Right ventricle myocardium inferior (tissue), 1 donor: ENCODE measurements at regions not wholly inside any gene's neighbourhood (a gene's known extent, or its start where the extent isn't known, plus 50 kb on each side); places are given as distances from the start of the nearest gene placed in this dataset.
"Not testable (repeated sequence)": the region's sequence is repeated elsewhere in the genome, so short reads cannot be mapped to it uniquely, and the experiment has no call there.

ENCODE experiments used
- ATAC-seq: fragments of 200-7000 bp; cut with Tn5 transposase; one replicate; pipeline ENCODE4 v1.9.1; 2020; ENCODE audit warnings: mild to moderate bottlenecking, moderate library complexity
- DNase-seq: peaks from one replicate; pipeline ENCODE4 v3.0.0; 2021; ENCODE audit errors: missing footprints
- intact Hi-C: fragments of 100-400 bp; cut with DNase I; formaldehyde crosslinking; loops from one replicate; pipeline ENCODE4 v1.11.0; 2022
- donor health status: DM: no; HTN: yes; CAD: no; lungs with severe emphysema.

DNA sequence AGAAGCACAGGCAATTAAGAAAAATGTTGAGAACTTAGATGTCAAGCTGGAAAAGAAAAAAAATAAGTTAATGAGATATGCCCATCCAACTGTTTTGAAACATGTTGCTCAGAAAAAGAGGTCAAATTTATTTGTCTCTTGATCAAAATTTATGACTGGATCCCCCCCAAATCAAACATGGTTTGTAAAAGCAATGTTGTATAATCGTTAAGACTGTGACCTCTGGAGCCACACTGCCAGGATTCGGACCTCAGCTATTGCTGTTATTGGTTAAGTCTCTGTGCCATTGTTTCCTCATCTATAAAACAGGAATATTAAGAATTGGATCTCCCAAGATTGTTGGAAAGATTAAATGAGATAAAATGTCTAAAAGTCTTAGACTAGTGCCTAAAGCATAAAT lies 51.9 kb upstream of the LRRK2 start:
- DNase-seq (no peak), ATAC-seq (no peak)
- intact Hi-C loops, result no loop called here

- ATAC-seq (no peak), DNase-seq (no peak)
- intact Hi-C loops, result no loop called here
These were observed 53.3 kb upstream of the LRRK2 start for GRCh38 chr12:40171501-40171900.

DNA sequence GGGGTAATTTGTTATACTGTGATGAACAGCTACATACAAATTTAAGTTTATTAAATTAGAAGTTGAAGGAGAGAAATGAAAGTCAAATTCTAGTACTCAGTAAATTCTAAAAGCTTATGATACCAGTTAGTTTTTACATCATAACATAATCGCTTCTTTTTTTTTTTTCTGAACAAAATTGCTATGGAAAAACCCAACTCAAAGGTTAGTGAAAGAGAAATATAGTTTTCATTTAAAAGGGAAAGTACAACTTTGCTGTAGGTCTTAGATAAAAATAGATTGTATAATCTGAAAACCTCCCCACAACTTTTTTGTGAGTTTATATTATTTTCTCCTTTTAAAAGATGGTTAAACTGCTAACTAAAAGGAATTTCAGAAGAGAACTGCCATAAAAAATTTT lies 53.7 kb upstream of the LRRK2 start:
- intact Hi-C loops, result no loop called here

GRCh38 chr12:40170593-40170992 lies 54.2 kb upstream of the LRRK2 start:
- ATAC-seq, result no peak
- intact Hi-C loops, result no loop called here
- DNase-seq, result no peak

More for the DNA sequence above, 53.7 kb upstream of the LRRK2 start:
- ATAC-seq, result no peak
- DNase-seq, result no peak

DNA sequence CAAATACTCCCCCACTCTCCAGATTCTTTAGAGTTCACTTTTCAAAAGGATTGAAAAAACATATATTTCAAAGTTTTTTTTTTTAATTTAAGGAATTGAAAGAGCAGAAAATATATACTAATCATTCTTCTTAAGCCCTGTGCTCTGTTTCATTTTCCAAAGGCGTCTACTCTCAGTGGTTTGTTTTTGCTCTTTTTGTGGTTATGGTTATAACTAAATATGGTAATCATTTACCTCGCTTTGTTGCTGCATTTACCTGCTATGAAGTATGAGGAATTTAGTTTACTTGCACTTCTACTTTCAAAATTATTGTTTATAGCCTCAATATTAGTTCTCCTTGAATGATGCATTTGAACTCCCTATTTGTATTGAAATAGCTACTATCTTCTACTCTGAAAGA lies 55.9 kb upstream of the LRRK2 start:
- ATAC-seq (no peak), DNase-seq (no peak)
- intact Hi-C loops, result no loop called here

DNA sequence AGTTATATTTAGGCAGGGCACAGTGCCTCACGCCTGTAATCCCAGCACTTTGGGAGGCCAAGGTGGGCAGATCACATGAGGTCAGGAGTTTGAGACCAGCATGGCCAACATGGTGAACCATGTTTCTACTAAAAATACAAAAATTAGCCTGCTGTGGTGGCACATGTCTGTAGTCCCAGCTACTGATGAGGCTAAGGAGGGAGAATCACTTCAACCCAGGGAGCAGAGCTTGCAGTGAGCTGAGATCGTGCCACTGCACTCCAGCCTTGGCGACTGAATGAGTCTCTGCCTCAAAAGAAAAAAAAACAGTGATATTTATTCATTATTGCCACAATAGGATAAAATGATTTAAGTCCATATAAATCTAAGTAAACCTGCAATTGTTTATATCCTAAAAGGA lies 56.4 kb upstream of the LRRK2 start:
- intact Hi-C loops, ATAC-seq, DNase-seq: not testable (repeated sequence)

GRCh38 chr12:40168001-40168400 lies 56.8 kb upstream of the LRRK2 start:
- ATAC-seq, result no peak
- intact Hi-C loops, result no loop called here
- DNase-seq, result no peak

GRCh38 chr12:40165179-40165578 lies 59.3 kb upstream of the SLC2A13 start:
- DNase-seq, result no peak
- ATAC-seq, result no peak
- intact Hi-C loops, result no loop called here

- ATAC-seq (no peak), DNase-seq (no peak)
- intact Hi-C loops, result no loop called here
These were observed 58.2 kb upstream of the SLC2A13 start for GRCh38 chr12:40164034-40164433.

DNA sequence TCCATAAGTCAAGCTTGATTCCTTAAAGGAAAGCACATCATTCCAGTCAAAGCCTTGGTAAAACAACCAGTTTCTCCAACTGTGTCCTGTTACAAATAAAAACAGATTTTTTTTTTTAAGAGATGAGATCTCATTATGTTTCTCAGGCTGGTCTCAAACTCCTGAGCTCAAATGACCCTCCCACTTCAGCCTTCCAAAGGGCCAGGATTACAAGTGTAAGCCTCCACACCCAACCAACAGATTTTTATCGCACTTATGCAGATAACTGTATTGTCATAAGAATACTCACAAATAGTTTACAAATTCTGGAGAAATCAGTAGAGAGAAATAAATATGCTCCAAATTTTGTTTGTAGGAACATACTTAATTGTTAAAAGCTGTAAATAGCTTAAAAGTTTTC lies 56.2 kb upstream of the SLC2A13 start:
- no peak for ATAC-seq
- intact Hi-C loops, result no loop called here
- no peak for DNase-seq

- no peak for DNase-seq
- intact Hi-C loops, result loop anchor here (10.0 kb wide), 1 partner anchor 766 kb away; no protein-coding TSS in a partner anchor
- peak; percentile 69 for ATAC-seq
These were observed 52.8 kb upstream of the SLC2A13 start for GRCh38 chr12:40158592-40159111.

GRCh38 chr12:40157336-40157735 lies 51.5 kb upstream of the SLC2A13 start:
- ATAC-seq (no peak), DNase-seq (no peak)
- intact Hi-C loops, result loop anchor here (10.0 kb wide), 1 partner anchor 767 kb away; no protein-coding TSS in a partner anchor

DNA sequence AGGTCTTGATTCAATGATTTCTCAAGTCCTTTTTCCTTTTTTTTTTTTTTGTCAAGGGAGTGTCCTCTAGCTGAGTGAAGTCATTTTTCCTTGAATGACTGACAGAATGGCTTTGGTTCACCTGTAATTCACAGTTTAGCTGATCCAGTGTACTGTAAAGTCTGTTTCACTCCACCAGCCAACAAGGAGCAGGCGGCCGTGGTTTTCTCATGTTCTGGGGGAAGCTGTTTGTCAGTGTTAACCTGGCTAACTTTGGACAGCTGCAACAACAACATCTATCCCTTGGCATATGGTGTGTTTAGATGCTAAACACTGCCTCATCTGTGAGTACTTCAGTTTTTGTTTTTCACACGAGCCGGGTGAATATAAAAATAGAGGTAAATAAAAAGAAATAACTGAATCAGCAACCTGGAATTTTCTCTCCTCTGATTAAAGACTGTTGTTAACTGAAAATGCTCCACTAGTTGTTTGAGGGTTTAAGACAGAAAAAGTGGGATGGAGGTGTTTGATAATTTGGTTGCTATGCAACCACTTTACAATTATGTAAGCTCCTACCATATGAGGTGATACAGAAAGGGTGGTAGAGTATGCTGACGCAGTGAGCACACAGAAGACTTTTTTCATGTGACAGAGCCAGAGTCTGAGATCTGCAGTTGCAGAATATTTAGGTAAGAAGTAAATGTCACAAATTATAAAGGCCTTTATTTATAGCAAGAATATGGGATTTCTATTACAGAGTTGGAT lies 50.3 kb upstream of the SLC2A13 start:
- no peak for ATAC-seq
- intact Hi-C loops, result loop anchor here (10.0 kb wide), 1 partner anchor 769 kb away; no protein-coding TSS in a partner anchor
- DNase-seq, result no peak
